ENCODE measurements at regions not wholly inside any gene's neighbourhood (a gene's known extent, or its start where the extent isn't known, plus 50 kb on each side); places are given as distances from the start of the nearest gene placed in this dataset.

GRCh38 chr12:25904442-25904841, 54.0 kb upstream of the RASSF8 start:
- H3K4me3 ChIP-seq (ENCODE audit: low read depth, low read length), result no peak overlapping the region
- TF ChIP-seq CTCF (IDR thresholded peaks at IDR 0.05; ENCODE audit: insufficient read depth, low read length, missing control alignments), result no peak
- ChIA-PET CTCF (no interaction called here), POLR2A (no interaction called here)
- no peak for DNase-seq (ENCODE audit: low read depth, low spot score)

GRCh38 chr12:25906651-25907340, 51.7 kb upstream of the RASSF8 start:
- no peak overlapping the region for H3K4me3 ChIP-seq (ENCODE audit: low read depth, low read length)
- POLR2A ChIA-PET, result no interaction called here
- CTCF ChIA-PET, result interaction anchor here (1.2 kb wide), 1 partner anchor 21 kb away, joined by 3 read pairs; no protein-coding TSS in a partner anchor
- no peak for DNase-seq (ENCODE audit: low read depth, low spot score)
- TF ChIP-seq CTCF (IDR thresholded peaks at IDR 0.05; ENCODE audit: insufficient read depth, low read length, missing control alignments), result no peak
